ENCODE measurements at regions not wholly inside any gene's neighbourhood (a gene's known extent, or its start where the extent isn't known, plus 50 kb on each side); places are given as distances from the start of the nearest gene placed in this dataset.
"Not testable (repeated sequence)": the region's sequence is repeated elsewhere in the genome, so short reads cannot be mapped to it uniquely, and the experiment has no call there.

GRCh38 chr1:221530159-221530558 is 211.7 kb downstream of the DUSP10 start:
- not testable (repeated sequence) for DNase-seq (ENCODE audit: low read depth)

DNA sequence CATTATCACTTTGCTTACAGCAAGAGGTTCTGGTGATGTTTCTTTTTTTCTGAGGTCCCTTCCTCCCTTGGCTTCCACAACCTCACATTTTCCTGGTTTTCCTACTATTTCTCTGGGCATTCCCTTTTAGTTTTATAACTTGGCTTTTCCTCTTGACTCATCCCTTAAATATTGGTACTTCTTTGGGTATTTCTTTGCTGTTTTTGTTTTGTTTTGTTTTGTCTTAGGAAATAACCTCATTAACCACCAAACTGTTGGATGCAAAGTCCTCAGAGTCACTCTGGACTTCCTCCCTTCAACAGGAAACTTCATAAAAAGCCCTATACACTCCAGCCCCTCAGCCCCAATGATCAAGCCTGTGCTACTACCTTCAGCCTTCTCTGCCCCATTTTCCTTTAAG is 211.1 kb downstream of the DUSP10 start:
- DNase-seq (ENCODE audit: low read depth): no peak

DNA sequence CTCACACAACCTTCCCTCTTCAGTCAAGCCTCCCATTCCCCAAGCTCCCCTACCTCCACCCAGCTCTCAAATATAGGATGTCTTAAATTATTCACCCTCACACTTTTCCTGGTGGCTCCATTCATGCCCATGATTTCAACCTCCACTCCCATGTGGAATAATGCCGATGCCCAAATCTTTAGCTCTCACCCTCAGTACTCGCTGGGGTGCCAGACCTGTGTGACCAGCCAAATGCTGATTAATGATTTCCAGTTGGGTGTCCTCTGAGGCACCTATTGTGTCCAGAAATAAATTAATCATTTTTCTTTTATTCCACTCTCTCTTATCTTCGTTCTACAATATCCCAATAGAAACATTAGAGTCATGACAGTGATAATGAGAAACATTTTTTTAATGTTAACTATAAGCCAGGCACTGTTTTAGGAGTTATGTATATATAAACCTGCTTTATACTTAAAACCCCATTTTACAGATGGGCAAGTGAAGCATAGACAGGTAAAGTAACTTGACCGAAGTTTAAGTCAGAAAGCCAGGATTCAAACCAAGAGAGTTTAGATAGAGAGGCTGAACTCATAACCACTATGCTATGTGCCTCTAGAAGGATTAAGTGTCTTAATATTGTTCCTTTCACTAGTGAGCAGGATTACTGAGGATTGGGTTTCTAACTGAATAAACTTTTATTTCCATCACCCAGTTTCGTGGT is 209.7 kb downstream of the DUSP10 start:
- DNase-seq (ENCODE audit: low read depth): no peak

- no peak for DNase-seq (ENCODE audit: low read depth)
Observed at GRCh38 chr1:221541296-221541695, 200.6 kb downstream of the DUSP10 start.

- no peak for DNase-seq (ENCODE audit: low read depth)
Observed at GRCh38 chr1:221543529-221544120, 198.3 kb downstream of the DUSP10 start.

GRCh38 chr1:221548942-221549341 is 192.9 kb downstream of the DUSP10 start:
- DNase-seq (ENCODE audit: low read depth): no peak

GRCh38 chr1:221549815-221550214 is 192.1 kb downstream of the DUSP10 start:
- DNase-seq (ENCODE audit: low read depth): no peak

- DNase-seq (ENCODE audit: low read depth): not testable (repeated sequence)
Observed at GRCh38 chr1:221552792-221553191, 189.1 kb downstream of the DUSP10 start.

DNA sequence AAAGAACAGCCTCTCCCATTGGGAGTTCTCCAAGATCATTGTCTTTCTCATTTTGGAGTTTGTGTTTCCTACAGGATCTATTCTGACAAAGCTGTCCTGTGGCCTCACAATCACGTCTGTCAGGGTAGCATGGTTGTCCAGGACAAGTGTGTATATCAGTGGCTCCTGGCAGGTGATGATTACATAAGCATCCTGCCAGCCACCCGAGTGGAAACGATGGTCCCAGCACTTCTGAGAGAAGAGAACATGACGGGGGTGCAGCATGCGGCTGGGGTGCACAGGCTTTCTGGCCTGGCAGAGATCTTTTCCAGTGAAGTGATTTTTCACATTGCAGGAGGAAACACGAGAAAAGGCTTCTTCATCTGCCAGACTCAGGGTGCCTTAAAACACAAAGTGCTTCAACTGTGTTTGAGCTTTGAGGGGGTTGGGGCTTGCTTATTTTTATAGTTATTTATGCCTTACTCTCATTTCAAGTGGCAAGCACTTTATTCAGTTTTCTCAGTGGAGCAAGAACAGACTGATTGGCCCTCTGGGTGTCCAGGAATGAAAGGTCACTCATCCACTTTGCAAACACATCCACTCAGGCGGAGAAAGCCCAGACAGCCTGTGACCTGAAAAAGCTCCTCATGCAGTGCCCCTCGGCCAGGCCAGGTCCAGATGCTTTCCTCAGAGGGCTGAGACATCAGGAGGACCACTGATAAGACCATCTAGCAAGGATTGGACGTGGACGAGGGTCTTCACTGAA is 186.0 kb downstream of the DUSP10 start:
- no peak for DNase-seq (ENCODE audit: low read depth)

GRCh38 chr1:221556435-221556834 is 185.5 kb downstream of the DUSP10 start:
- no peak for DNase-seq (ENCODE audit: low read depth)

GRCh38 chr1:221557013-221557412 is 184.9 kb downstream of the DUSP10 start:
- DNase-seq (ENCODE audit: low read depth): no peak

GRCh38 chr1:221558396-221558795 is 183.5 kb downstream of the DUSP10 start:
- no peak for DNase-seq (ENCODE audit: low read depth)

DNA sequence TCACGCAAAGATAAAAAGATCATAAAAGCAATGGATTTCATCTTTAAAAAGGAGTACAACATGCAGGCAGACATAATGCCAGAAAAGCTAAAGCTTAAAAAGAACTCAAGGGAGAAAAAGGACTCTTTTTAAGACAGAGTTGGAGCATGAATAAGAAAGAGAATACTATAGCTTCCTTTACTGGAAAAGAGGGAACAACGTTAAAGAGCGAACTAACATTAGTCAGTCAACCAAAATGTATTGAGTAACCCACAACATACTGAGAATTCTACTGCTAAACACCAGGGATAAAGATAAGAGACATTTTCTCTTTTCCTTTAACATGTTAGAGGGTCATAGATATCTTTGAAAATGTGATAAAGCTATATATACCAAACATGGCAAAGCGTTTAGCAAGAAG is 182.0 kb downstream of the DUSP10 start:
- DNase-seq (ENCODE audit: low read depth): no peak

GRCh38 chr1:221562542-221563475 is 179.1 kb downstream of the DUSP10 start:
- DNase-seq (ENCODE audit: low read depth): no peak

GRCh38 chr1:221563476-221563921 is 178.4 kb downstream of the DUSP10 start:
- DNase-seq (ENCODE audit: low read depth): no peak

DNA sequence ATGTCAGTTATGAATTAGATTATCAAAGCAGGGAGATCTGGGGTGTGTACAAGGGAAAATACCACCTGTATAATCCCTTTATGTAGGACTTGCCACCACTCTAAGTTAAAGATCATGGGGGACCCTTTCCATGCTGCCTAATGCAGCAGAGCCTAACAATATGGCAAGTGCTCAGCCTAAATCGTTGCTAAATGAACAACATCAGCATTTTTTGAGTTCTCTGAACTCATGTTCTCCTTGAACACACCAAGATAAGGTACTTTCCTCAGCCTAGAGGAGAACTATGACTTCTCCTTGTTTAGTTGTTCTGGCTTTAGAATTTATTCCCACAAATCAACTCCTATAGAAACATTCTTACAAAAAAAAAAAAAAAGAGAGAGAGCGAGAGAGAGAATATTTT is 177.0 kb downstream of the DUSP10 start:
- no peak for DNase-seq (ENCODE audit: low read depth)

GRCh38 chr1:221565711-221566110 is 176.2 kb downstream of the DUSP10 start:
- no peak for DNase-seq (ENCODE audit: low read depth)

GRCh38 chr1:221567859-221568507 is 173.9 kb downstream of the DUSP10 start:
- DNase-seq (ENCODE audit: low read depth): no peak

DNA sequence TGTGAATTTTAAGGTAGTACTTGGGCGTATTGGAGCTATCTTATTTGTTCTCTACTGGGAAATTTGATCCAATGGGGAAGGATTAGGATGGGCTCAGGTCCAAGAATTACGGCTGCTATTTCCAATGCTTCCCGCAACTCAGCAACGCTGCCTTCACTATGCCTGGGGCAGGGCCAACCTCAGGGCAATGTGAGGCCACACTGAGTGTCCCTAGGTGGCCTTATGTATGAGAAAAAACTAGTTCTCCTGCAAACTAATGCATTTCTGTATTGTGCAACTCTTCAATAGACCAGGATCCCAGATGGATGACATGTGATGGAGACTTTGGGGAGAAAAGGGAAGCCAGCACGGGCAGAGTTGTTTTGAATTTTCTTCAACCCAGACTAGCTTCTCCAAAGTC is 168.1 kb downstream of the DUSP10 start:
- no peak for DNase-seq (ENCODE audit: low read depth)

GRCh38 chr1:221574529-221574928 is 167.4 kb downstream of the DUSP10 start:
- no peak for DNase-seq (ENCODE audit: low read depth)

- DNase-seq (ENCODE audit: low read depth): no peak
Observed at GRCh38 chr1:221575605-221576004, 166.3 kb downstream of the DUSP10 start.

- DNase-seq (ENCODE audit: low read depth): no peak
Observed at GRCh38 chr1:221576268-221576667, 165.6 kb downstream of the DUSP10 start.
